NT2/D1 (cell line): ENCODE measurements at regions not wholly inside any gene's neighbourhood (a gene's known extent, or its start where the extent isn't known, plus 50 kb on each side); places are given as distances from the start of the nearest gene placed in this dataset.

Source experiments
- SUZ12 ChIP-seq: IDR thresholded peaks from 2 replicates; pipeline ENCODE4 v1.6.1; 2011; ENCODE audit not compliant: insufficient read length, insufficient read depth; ENCODE audit errors: extremely low read depth
- YY1 ChIP-seq: IDR thresholded peaks from 2 replicates; pipeline ENCODE4 v1.6.1; 2011; ENCODE audit not compliant: insufficient read length, insufficient read depth
- ZNF274 ChIP-seq: IDR thresholded peaks from 2 replicates; pipeline ENCODE4 v1.6.1; 2011; ENCODE audit warnings: mild to moderate bottlenecking, low read depth, low read length

GRCh38 chr2:107078584-107078983 lies 192.6 kb upstream of the ST6GAL2 start:
- TF ChIP-seq SUZ12 (no peak), YY1 (no peak), ZNF274 (no peak)
